Left colon (tissue), 2 donors: ENCODE measurements at regions not wholly inside any gene's neighbourhood (a gene's known extent, or its start where the extent isn't known, plus 50 kb on each side); places are given as distances from the start of the nearest gene placed in this dataset.

Experiments used
- ATAC-seq: fragments of 200-7000 bp; cut with Tn5 transposase; one replicate; pipeline ENCODE4 v1.9.1; 2020; ENCODE audit warnings: mild to moderate bottlenecking, moderate library complexity
- DNase-seq, 2 donors: peaks; one replicate each; pipeline ENCODE4 v3.0.0-alpha.2; 2020
- intact Hi-C, 2 donors: fragments of 100-400 bp; cut with DNase I in 1 of 2; cut with micrococcal nuclease in 1 of 2; formaldehyde crosslinking; loops; one replicate each; pipeline versions ENCODE4 v1.11.2 to v1.14.0; 2022; cut with DNase I, micrococcal nuclease
- donor health status: DM: no; HTN: no; CAD: no.
- donor health status: DM: yes; HTN: yes; CAD: no.

- ATAC-seq = no peak
- intact Hi-C loops = no loop called here
- DNase-seq = no peak
Observed at GRCh38 chr3:144265542-144266100, 294.0 kb downstream of the DIPK2A start.

- DNase-seq = no peak
- no peak for ATAC-seq
- intact Hi-C loops = no loop called here
Observed at GRCh38 chr3:144270100-144270499, 298.5 kb downstream of the DIPK2A start.

GRCh38 chr3:144272680-144273079, 301.1 kb downstream of the DIPK2A start:
- ATAC-seq (no peak), DNase-seq (no peak)
- intact Hi-C loops = no loop called here

- DNase-seq (no peak), ATAC-seq (no peak)
- intact Hi-C loops = no loop called here
Observed at GRCh38 chr3:144273601-144274000, 302.0 kb downstream of the DIPK2A start.

- no peak for DNase-seq
- ATAC-seq = no peak
- intact Hi-C loops = no loop called here
Observed at GRCh38 chr3:144275005-144275404, 303.4 kb downstream of the DIPK2A start.

GRCh38 chr3:144282313-144282712, 310.7 kb downstream of the DIPK2A start:
- ATAC-seq (no peak), DNase-seq (no peak)
- intact Hi-C loops = no loop called here

GRCh38 chr3:144286235-144286910, 314.8 kb downstream of the DIPK2A start:
- ATAC-seq (no peak), DNase-seq (no peak)
- intact Hi-C loops = no loop called here

- intact Hi-C loops = no loop called here
- no peak for DNase-seq
- ATAC-seq = no peak
Observed at GRCh38 chr3:144287001-144287400, 315.4 kb downstream of the DIPK2A start.

GRCh38 chr3:144289057-144289456, 317.4 kb downstream of the DIPK2A start:
- intact Hi-C loops = no loop called here
- no peak for DNase-seq
- ATAC-seq = no peak

GRCh38 chr3:144294659-144295538, 323.3 kb downstream of the DIPK2A start:
- intact Hi-C loops = no loop called here

GRCh38 chr3:144295613-144296012, 324.0 kb downstream of the DIPK2A start:
- intact Hi-C loops = no loop called here
- DNase-seq (no peak), ATAC-seq (no peak)

More at GRCh38 chr3:144294659-144295538, 323.3 kb downstream of the DIPK2A start:
- ATAC-seq (no peak), DNase-seq (no peak)

GRCh38 chr3:144296808-144297207, 325.2 kb downstream of the DIPK2A start:
- intact Hi-C loops = no loop called here
- DNase-seq (no peak), ATAC-seq (no peak)

- no peak for ATAC-seq
- intact Hi-C loops = no loop called here
- no peak for DNase-seq
Observed at GRCh38 chr3:144301863-144302262, 330.2 kb downstream of the DIPK2A start.

GRCh38 chr3:144307951-144308350, 336.3 kb downstream of the DIPK2A start:
- intact Hi-C loops = no loop called here
- no peak for DNase-seq
- no peak for ATAC-seq

- no peak for ATAC-seq
- no peak for DNase-seq
- intact Hi-C loops = no loop called here
Observed at GRCh38 chr3:144308396-144308795, 336.8 kb downstream of the DIPK2A start.

GRCh38 chr3:144312702-144313101, 341.1 kb downstream of the DIPK2A start:
- ATAC-seq (no peak), DNase-seq (no peak)
- intact Hi-C loops = no loop called here

- DNase-seq (no peak), ATAC-seq (no peak)
- intact Hi-C loops = no loop called here
Observed at GRCh38 chr3:144314946-144315345, 343.3 kb downstream of the DIPK2A start.

GRCh38 chr3:144317961-144318360, 346.3 kb downstream of the DIPK2A start:
- DNase-seq = no peak
- intact Hi-C loops = no loop called here
- ATAC-seq = no peak

GRCh38 chr3:144324076-144324475, 352.5 kb downstream of the DIPK2A start:
- no peak for DNase-seq
- ATAC-seq = no peak
- intact Hi-C loops = no loop called here

- no peak for DNase-seq
- no peak for ATAC-seq
- intact Hi-C loops = no loop called here
Observed at GRCh38 chr3:144332868-144333267, 361.2 kb downstream of the DIPK2A start.
